AG08396 (cell line): ENCODE measurements at regions not wholly inside any gene's neighbourhood (a gene's known extent, or its start where the extent isn't known, plus 50 kb on each side); places are given as distances from the start of the nearest gene placed in this dataset.

Experiments
- DNase-seq: peaks from one replicate; pipeline ENCODE4 v3.0.0; 2012; ENCODE audit warnings: low spot score, mixed read lengths

DNA sequence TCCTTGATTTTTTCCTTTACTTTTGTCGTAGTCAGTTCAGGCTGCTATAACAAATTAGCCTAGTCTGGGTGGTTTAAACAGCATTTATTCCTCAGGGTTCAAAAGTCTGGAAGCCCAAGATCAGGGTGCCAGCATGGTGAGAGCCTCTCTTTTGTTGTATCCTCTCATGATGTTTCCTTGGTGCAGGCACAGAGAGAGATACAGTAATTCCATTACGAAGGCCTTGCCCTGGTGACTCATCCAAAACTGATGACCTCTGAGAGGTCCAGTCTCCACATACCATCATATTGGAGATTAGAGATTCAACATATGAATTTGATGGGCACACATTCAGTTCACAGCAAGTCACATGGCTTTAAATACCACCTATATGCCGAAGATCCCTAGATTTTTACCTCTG is 253.8 kb downstream of the CYRIA start:
- DNase-seq: no peak

- DNase-seq: no peak
Observed at GRCh38 chr2:16409849-16410248, 255.8 kb downstream of the CYRIA start.

GRCh38 chr2:16409006-16409390 is 256.6 kb downstream of the CYRIA start:
- DNase-seq: no peak

GRCh38 chr2:16408331-16409005 is 257.2 kb downstream of the CYRIA start:
- no peak for DNase-seq

- DNase-seq: no peak
Observed at GRCh38 chr2:16407358-16407757, 258.3 kb downstream of the CYRIA start.

DNA sequence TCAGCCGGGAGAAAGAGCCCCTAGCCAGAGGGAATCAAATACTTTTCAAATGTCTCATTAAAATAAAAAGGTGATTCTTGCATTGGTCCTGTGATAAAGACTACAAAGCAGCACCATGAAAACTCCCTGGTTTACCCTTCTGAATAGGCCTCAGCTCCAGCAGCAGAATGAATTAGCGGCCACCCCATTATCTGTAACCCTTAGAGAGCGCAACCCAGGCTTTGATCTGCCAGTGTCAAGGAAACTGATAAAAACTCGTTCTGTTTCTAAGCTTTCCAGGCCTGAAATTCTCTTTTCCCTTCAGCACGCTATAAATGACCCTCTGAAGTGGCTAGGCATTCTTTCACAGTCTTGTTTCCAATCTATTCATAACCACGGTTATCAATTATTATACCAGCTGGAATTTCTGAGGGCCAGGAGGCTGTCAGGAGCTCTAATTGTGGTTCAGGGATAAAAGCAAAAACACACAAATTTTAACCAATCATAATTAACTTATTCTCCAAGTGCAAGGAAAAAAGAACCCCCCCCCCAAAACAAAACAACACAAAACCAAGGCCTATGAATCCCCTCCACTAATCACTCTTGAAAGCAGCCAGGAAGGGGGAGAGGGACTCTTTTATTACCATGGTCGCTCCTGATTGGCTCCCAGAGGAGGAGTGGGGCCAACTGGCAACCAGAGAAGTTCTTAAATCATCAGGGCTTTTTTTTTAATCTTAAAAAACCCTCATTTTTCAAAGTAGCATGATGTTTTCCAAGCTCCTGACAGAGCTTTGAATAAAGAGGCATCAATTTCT is 258.9 kb downstream of the CYRIA start:
- DNase-seq: no peak

- no peak for DNase-seq
Observed at GRCh38 chr2:16405551-16405950, 260.1 kb downstream of the CYRIA start.

DNA sequence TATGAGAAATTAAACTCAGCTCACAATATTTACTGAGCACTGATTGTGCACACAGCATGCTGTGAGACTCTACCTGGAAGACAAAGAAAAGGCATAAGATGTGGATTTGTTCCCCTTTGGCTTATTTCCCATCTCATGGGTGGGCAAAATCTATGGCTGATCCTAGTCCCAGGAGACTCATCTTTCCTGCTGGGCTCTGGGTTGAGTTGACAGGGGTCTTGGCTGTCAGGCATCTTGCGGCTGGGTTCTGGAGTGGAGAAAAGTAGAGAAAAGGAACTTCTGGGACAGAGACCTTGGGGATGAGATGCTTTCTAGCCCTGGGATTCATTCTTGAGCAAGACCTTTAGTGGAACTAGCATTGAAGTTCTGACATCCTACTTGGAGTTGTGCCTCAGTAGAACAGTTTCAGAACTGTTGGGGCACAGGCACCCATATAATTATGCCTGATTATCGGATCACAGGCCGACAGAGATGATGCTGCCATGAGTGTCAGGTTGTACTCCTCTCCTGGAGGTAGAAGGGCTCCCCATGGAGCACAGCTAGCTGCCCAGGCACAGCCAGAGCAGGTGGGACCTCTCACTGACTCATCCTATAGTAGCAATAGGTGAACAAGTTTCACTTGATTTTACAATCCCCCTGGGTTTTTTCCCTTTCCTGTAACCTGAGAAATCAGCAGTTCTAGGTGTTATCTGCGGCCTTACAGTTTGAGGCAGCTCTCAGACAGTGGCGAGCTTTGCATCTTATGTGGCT is 260.9 kb downstream of the CYRIA start:
- DNase-seq: no peak

DNA sequence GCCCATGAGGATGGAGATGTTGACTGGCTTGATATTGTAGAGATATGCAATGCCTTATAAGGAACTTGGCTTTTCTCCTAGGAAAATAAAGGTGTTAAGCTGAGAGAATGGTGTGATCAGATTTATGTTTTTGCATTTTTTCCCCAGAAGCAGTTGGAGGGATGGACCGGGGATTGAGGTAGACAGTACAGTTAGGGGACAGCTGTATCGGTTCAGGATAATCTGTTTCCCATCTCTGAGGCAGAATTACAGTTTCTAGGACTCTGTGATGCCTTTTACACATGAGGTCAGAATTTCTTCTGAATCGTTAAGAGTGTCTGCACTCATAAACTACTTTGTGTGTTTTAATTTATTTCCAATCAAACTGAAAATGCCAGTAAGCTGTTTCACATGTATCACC is 261.5 kb downstream of the CYRIA start:
- DNase-seq: no peak

GRCh38 chr2:16402891-16403290 is 262.7 kb downstream of the CYRIA start:
- no peak for DNase-seq

- no peak for DNase-seq
Observed at GRCh38 chr2:16401761-16402300, 263.8 kb downstream of the CYRIA start.

- no peak for DNase-seq
Observed at GRCh38 chr2:16400127-16400623, 265.5 kb downstream of the CYRIA start.

DNA sequence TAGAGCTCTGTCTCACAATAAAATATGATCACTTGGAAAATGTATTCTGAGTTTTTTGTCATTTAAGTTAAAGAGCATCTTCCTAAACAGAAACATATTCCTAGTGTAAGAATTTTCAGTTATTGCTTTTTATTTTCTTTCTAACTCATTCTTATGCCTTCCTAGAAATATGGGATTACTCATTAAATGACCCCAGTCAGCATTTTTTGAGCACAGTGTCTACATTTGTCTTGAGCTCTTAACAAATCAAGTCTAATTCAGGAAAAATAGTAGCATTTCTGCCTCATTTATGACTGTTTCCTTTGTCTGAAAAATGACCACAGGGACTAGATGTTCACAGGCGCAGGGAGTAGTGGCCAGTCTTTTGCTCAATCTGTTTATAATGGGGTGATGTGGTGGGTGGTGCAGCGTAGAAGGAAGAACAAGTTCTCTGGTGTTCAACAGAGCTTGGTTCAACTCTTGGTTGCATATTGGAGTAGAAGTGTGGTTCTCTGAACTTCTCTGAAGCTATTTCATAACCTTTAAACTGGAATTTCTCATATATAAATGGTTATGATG is 267.1 kb downstream of the CYRIA start:
- no peak for DNase-seq

GRCh38 chr2:16397681-16398475 is 267.8 kb downstream of the CYRIA start:
- DNase-seq: no peak

DNA sequence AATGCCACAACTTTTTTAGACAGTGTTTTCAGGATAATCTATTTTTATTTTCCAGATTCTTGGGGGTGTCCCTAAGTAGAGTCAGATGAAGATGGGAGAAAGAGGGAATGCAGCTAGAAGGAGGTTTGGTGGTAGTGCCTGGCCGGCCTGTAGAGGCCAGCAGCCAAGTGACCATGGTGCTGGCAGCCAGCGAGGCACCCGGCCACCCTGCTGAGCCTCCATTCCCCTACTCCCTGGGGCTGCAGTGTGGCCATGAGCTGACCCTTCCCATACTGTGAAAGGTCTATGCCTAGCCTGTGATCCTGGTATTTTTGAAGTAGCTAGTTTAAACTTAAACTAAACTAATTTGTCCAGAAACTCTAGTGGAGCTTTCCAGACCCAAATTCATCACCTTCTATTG is 268.6 kb downstream of the CYRIA start:
- DNase-seq: no peak

- no peak for DNase-seq
Observed at GRCh38 chr2:16396171-16396570, 269.5 kb downstream of the CYRIA start.

DNA sequence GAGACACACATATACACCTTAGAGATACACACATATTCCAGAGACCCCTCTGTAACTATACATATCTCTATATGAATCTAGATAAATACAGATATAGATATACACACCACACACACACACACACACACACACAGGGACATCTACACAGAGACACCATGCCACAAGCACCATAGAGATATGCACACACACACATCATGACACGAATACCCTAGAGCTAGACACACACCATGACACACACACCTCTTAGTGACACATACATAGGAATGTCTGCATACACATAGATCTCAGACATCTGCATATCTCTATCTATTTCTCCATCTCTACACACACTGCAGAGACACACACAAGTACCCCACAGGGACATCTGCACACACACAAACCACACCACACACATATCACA is 270.0 kb downstream of the CYRIA start:
- DNase-seq: no peak

GRCh38 chr2:16394986-16395550 is 270.6 kb downstream of the CYRIA start:
- no peak for DNase-seq

DNA sequence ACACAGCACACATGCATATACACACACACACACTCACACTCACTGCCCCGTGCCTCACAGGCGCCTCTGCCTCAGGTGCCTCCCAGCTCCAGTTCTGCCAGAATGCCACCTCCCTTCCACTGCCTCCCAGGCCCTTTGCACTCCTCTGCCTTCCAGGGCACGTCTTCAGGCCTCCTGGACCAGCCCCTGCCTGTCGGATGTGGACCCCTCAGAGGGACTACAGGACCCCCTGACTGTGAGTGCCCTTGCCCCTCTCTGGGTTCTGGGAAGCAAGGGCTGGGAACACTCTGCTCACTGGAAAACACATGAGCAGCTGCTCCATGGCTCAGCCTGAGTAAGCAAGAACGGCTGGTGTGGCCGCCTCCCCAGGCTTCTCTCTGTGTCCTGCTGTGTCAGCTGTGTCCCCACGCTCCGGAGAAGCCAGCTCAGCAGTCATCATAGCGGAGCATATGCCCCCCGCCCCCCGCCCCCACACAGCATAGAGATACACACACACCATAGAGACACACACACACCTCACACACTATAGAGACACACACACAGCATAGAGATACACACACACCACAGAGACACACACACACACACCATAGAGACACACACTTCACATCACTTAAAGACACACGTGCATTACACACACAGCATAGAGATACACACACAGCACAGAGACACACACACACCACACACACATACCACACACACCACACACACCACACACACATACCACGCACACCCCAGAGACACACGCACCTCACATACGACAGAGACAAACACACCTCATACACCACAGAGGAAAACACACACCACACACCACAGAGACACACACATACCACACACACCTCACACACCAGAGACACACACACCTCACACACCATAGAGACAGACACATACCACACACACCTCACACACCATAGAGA is 271.3 kb downstream of the CYRIA start:
- no peak for DNase-seq

DNA sequence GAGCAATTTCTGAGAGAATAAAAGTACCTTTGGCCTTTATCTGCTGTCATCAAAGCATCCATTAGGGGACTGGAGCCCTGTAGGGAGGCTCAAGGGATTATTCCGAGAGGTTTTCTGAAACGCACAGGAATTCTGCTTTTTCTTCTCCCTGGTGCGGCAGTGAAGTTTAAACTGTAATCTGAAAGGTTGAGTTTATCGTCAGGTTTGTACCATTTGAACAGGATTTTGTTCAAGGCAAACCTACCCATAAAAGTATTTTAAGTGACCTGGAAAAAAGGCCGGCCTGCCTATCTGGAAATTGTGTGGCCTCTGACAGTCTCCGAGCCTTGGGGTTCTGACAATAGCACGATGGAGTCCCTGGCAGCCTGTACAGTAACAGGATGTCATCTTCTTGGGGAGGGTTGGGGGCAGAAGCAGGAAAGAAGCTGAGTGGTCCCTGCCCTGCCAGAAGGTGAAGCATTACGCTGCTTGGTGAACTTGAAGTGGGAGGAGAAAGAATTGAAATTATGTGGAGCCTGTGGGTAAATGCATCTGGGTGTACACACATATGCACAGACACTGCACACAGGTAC is 272.0 kb downstream of the CYRIA start:
- DNase-seq: no peak
